NOMO-1 treated with dmso at 0.1 percent for 144 hours (cell line): ENCODE measurements at regions not wholly inside any gene's neighbourhood (a gene's known extent, or its start where the extent isn't known, plus 50 kb on each side); places are given as distances from the start of the nearest gene placed in this dataset.

ENCODE experiments used
- DNase-seq: peaks from one replicate; lab custom pipeline; 2025; ENCODE audit not compliant: unreplicated experiment; lab: John Stamatoyannopoulos, UW

DNA sequence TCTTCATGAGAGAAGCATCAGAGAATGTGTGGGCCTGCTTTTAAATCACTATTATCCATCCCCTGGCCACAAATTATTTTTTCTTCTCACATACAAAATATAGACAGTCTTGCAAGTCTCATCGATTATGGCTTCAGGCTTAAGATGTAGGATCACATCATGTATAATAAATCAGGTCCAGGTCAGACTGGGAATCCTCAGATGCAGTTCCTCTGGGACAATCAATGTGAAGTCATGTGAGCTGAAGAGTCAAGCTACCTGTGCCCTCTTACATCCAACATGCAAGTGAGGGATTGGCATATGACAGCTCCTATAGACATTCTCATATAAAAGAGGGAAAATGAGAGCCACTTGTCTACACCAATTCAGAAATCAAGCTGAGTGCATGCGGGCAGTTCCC, 631.8 kb downstream of the PTPRU start:
- DNase-seq, result no peak

DNA sequence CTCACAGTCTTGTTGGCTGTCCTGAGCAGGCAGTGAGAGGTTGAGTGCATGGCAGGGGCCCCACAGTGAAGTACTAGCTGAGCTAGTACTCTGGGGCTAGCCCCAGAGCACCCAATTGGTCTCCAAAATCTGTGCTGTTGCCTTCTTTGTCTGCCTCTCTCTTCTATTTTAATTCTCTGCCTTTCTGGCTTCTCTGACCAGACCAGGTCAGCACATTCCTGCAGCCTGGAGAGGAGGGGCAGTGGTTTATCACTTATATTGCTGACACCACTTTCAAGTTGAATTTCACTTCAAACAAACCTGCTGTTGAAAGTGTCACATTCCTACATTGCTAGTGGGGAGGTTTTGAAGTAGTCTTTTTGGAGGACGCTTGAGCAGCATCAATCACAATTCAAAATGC, 628.7 kb downstream of the PTPRU start:
- no peak for DNase-seq

DNA sequence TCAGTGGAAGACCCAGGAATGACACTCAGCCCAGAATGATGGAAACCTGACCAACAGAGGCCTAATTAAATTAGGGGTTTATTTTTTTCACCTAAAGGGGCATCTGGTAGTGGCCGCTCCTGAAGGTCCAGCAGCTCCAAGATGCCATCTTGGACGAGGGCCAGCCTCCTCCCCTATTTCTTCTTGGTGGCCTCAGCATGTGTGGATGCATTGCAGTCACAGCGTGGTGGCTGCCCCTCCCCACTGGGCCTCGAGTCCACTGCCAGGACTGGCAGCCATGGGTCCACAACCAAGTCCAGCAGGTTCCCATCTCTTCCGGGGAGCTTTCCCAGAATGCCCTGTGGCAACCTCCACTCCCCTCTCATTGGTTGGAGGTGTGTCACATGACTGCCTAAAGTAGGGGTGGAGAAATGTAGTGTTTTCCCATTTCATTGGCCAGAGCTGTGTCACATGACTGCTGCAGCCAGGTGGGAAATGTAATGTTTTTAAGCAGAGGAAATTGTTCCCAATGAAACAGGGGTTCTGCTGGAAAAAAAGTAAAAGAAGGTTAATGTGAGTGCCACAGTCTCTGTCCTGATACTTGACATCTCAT, 628.2 kb downstream of the PTPRU start:
- DNase-seq, result no peak

DNA sequence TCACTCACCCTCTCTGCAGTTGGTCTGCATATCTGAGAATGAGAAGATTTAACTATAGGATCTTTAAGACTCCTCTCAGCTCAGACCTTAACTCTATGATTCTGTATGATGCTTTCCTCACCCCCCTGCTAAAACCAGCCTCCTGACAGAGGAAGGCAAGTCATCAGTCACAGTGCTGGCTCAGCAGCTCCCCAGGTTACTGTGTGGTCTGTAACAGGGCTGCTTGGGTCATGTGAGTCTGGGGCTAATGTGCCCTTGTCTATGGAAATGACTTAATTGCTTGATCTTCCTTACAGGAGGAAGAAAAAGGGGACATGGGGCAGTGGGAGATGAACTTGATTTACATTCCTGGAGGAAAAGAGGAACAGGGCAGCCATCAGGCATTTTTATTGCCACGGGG, 625.6 kb downstream of the PTPRU start:
- no peak for DNase-seq

DNA sequence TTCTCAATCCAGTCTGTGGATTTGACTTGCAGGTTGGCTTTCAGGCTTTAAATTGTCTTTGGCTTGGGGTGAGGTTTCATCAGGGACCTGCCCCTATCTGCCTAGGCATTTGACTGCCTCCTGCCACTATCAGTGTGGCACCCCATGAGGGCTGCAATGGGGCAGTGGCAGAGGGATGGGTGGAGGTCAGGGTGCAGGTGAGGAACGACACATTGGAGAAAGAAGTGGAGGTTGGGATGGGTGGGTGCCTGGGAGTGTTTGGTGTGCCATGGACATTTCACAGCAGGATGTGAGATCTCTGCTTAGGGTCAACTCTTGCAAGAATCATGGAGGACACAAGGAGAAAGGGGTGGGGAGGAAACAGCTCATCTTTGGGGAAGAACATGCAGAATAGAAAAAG, 625.1 kb downstream of the PTPRU start:
- no peak for DNase-seq

DNA sequence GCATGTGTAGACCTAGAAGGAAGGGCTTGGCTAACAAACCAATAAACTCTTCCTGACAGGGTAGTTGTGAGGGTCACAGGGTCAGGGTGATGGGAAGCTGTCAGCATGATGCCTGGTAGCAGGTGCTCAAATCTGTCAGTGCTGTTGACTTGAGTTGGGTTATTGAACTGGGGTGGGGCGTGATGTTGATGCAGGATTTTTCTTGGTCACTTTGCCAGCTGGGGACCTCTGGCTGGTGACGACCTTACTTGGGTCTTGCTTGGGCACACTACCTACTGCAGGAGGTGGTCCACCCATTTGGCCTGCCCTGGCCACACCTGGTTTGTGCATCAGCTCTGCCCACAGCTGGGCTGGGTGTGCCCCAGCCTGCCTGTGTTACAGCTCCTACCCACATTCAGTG, 624.4 kb downstream of the PTPRU start:
- no peak for DNase-seq

DNA sequence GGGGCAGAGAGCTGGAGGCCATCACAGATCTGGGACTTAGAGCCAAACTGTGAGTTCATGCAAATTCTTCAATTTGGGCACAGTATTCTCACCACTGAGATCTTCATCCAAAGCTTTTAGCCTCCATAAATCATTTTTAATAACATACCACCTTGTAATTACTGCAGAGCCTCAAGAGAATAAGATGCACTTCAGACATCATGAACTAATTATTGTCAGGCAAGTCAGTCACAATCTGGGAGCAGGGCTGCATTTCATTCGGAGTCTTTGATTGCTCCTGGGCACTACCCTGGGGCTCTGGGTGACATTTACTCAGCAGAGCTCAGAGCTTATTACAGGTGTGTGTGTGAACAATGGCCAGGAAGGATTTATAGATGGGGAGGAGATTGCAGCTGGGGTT, 623.7 kb downstream of the PTPRU start:
- DNase-seq, result no peak

DNA sequence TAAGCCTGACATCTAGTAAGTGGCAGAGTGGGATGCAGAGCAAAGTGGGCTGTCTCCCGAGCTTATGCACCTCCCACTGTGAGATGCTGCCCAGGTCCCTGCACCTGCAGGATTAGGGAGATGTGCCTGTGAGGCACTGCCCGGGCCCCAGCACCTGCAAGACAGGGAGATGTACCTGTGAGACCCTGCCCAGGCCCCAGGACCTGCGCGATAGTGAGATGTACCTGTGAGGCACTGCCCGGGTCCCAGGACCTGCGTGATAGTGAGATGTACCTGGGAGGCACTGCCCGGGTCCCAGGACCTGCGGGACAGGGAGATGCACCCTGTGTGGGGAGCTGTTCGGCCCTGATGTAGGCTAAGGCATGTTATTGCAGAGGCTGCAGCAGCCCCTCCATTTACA, 622.8 kb downstream of the PTPRU start:
- no peak for DNase-seq

DNA sequence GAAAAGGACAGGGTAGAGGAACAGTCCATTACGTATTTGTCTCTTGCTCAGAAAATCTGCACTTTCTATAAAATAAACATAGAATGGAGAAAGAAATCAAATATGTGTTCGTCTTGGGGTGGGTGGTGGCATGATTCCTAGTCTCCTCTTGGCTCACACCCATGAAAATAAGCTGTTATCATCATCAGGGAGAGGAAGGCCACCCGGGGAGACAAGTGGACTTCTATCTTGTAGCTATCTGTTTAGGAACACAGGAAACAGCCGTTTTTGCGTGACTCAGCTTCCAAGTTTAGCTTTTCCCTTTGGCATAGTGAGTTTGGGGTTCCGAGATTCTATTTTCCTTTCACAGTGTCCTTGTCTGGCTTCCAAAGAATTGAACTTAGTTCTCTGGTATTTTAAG, 622.3 kb downstream of the PTPRU start:
- DNase-seq, result no peak

DNA sequence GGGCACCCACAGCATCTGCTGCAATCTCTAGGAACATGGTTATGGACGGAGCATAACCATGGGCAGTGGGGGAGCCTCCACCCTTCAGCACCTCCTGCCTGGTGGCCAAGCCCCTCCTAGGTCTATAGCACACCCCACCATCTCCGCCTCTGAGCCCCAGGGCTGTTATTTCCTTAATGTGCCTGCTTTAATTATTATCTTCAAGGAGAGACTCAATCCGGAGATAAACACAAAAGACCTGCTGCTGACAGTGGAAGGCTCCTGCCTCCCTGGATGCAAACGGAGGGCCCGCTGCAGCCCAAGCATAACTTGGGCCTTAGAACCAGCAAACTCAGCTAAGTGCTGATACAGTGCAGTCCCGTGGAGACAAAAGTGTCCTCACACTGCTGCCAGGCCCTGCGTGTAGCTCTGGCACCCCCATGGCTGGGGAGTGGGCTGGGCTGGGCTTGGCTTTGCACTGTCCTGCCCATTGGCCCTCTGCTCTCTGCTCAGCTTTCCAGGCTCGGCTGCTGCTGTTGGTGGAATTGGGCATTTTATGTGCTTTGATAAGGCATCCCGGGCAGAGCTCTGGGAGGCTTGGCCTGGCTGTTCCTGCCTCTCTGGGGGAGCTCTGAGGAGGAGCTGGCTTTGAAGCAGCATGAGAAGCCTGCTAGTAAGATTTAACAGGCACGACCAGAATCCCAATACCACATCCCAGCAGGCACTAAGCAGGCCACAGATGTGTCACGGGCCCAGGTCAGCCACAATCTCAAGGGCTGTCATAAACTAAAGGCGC, 620.2 kb downstream of the PTPRU start:
- DNase-seq, result no peak

DNA sequence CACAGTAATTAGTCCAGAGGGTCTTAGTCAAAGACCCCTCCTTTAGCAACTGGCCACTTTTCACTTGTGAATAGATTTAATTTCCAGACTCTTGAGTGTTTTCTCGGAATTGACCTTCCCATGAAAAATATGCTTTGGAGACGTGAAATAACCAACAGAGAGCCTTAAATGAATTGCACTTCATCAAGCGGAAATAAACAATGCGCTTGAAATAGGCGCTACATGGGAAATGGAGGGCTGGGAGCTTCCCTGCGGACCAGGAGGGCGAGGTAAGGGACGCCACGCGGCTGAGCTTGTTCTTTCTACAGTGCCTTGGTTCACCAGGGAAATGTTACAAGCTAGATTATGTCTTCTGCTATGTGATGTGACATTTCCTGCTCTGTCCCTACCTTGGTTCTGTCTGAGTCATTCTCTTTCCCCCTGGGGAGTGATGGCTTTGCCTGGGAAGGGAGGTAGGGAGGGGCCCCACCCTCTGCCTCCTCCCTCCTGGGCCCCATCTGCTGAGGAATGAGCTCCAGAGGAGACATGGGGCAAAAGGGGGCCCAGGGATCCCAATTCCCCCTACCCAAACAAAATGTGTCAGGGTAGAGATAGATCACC, 619.3 kb downstream of the PTPRU start:
- DNase-seq, result no peak

DNA sequence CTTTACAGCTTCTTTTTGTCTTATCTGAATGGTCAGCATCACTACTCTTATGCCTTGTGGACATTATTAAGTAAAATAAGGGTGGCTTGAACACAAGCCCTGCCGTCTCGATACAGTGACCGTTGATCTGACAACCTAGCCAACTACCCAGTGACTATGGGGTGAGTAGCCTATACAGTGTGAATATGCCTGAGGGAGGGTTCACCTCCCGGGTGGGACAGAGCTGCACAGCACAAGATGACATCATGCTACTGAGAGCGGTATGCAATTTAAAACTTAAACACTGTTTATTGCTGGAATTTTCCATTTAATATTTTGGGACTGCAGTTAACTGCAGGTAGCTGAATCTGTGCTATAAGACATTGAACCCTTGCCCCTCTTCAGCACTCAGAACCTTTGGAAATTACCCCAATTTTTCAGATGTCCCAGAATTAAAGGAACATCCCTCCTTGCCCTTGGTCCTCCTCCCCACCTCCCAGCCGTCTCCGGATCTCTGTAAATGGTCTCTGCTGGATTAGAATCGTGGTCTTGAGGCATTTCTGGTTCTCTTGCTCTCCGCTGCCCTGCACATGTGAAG, 618.5 kb downstream of the PTPRU start:
- no peak for DNase-seq

DNA sequence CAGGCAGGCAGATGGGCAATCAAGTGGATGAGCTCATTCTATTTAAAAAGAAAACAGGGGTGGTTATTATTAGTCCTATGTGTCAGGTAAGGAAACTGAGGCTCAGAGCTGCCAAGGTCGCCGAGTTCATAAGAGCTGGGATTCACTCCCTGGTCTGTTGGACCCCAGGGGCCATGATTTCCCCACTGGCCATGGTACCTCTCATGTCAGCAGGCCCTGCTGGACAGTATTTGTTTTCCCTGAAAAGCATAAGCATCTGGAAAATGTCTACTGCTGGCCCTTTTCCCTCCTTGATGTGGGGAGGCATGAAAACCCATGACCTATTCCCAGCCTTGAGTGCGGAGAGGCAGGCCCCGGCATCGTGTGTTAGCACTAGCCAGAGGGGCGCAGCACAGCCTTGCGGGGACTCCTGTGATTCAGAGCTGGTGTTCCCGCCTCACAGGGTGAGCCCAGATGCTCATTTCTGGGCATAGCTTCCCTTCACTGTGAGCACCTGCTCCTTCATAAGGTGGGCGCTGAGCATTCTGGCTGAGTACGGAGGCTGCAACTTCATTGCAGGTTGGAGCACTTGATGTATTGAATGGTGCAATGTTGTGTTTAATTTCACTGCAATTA, 617.5 kb downstream of the PTPRU start:
- DNase-seq, result no peak

DNA sequence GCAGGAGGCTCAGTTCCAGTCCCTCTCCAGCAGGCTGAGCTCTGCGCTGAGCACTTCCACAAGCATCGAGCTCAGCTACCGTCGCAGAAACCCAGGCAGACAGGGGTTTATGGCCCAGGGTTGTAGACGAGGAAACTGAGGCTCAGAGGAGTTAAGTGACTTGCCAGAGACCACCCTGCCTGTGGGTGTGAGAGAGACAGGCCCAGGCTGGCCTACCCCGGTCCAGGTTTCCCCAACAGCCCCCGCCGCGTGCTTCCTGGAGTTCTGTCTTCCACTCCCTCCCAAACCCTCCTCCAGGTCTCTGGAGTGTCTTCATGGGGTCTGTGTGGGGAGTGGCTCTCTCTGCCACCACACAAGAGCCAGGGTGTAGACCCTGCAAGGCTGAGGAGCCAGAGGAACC, 615.9 kb downstream of the PTPRU start:
- DNase-seq, result no peak

DNA sequence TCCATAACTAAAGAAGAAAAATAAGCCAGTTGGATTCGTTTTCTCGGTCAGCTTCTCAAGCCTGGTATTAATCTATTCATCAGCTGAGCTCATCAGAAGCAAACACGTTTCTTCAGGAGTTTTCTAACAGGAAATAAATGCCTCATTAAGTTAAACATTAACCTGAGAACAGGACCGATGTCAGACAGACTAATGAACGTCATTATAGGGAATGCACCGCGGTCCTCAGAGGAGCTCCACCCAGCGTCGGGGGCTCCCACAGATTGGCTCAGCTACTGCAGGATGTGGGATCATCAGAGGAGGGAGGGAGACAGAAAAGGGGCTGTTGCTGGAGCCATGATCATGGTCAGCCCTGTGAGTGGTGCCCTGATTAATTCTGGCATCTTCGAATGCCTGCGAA, 615.4 kb downstream of the PTPRU start:
- no peak for DNase-seq

DNA sequence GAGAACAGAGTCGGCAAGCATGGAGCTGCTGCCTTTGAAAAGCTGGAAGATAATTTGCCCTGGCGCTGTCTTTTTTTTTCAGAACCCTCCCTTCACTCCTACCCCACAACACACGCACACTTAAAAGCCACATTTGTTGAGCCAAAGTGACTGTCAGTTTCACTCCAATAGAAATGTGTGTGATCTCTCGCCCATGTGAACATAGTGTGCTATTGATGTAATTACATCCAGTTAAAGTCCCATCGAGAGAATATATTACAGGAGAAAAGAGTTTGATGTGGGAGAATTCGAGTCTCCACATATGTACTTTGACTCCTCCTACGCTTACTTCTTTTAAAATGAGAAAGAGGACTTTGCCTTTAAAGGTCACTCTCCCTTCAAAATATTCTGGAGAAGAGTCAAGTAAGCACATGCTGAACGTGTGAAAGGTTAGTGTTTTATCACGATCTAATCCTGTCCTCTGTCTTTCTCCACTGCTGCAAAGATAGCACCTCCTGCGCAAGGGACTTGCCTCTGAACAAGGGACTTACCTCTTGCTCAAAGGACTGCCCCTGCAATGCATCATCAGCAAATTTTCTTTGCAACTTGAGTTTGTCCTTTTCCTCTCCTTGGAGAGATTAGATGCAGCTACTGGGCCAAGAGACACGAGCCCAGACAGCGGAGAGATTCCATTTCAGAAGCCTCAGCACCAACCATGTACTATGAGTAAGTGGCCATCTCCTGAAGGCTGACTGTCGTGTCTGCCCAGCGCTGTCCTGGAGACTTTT, 613.9 kb downstream of the PTPRU start:
- no peak for DNase-seq

DNA sequence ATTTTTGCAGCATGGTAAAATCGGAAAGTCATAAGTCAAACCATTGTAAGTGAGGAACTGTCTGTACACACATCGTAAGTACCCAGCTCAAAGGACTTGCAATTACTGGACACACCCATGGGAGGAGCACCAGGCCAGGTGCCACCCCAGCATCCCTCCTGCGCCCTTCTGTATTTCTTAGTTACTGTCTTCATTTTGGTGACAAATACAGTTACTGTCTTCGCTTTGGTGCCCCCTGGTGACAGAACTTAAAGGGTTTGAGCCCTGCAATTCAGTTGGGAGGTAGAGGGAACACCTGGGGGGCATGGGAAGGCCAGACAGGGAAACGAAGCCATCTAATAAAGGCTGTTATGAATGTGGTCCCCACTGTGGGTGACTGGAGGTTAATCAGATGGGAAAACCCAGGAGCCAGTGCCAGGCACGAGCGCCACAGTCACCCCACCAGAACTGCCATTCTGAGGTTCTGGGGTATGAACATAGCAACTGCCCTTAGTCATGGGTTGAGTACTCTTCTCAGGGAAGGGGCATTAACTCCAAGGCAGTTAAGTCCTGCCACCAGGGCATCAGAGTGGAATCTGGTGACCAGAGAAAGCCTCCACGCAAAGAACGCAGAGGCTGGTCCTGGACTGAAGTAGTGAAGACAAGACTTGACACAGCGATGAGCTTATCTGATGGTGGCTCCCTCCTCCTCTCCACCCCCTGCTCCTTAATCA, 612.9 kb downstream of the PTPRU start:
- DNase-seq, result no peak

DNA sequence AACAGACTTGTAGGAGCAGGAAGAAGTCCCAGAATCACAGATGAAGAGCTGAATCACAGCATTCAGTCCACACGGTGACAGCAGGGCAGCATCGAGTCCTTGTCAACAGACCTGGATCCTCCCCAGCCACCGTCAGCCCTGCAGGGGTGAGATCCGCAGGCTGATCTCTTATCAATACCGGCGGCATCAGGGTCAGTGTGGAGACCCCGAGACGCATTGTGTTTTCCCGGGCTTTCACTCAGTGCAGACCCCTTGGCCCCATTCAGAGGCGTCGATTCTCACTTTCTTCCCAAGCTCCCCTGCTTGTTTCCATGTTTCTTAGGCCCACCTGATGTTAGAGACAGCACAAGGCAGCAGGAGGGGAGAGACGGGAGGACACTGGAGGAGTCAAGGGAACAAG, 609.6 kb downstream of the PTPRU start:
- DNase-seq, result no peak

DNA sequence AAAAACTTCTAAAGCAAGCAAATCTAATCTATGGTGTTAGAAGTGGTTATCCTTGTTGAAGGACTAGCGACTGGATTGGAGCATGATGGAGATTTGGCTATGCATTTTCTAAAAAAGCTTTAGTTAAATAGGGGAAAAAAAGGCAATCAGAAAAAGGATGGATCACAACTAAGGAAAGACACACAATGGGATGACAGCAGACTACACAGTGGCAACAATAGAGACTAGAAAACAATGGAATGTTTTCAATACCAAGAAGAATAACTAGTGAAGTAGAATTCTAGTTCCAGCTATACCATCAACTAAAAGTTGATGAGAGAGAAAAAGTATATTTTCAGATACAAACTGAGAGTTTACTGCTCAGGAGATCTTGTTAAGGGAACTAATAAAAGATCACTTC, 605.8 kb downstream of the PTPRU start:
- DNase-seq, result no peak

DNA sequence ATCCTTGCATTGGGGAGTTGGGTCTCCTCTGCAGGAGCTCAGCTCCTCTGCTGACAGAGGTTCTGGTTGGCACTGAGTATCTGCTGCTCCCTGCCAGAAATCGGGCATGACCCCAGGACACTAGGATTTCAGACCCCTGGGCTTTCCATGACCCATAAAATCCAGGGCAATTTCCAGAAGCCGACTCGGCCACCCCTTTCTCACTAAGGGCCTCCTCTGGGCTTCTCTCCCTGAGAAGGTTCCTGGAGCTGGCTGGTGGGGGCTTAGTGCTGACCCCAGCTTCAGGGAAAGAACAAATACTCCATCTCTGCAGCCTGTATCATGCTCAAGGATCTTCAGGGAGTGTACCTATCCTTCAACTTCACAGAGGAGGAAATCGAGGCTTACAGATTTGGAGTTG, 603.4 kb downstream of the PTPRU start:
- no peak for DNase-seq
